Cardiac muscle cell (in vitro differentiated cells and primary cell): ENCODE measurements at regions not wholly inside any gene's neighbourhood (a gene's known extent, or its start where the extent isn't known, plus 50 kb on each side); places are given as distances from the start of the nearest gene placed in this dataset.

ENCODE experiments used
- DNase-seq, 2 donors: peaks; one replicate each; pipeline versions ENCODE4 v3.0.0 to v3.0.0-alpha.2; 2010 to 2017; ENCODE audit warnings: low read depth in 1 of 2, low spot score in 1 of 2
- H3K27ac ChIP-seq: fragments of 200-600 bp; sonication (generic); 2 replicates; pipeline ENCODE4 v1.5.1; 2016
- H3K27me3 ChIP-seq: fragments of 200-600 bp; sonication (generic); 2 replicates; pipeline ENCODE4 v1.6.0; 2016; ENCODE audit warnings: control low read depth
- H3K36me3 ChIP-seq: fragments of 200-600 bp; sonication (generic); 2 replicates; pipeline ENCODE4 v1.5.1; 2016; ENCODE audit warnings: control low read depth
- H3K4me1 ChIP-seq: fragments of 200-600 bp; sonication (generic); 2 replicates; pipeline ENCODE4 v1.8.1; 2017; ENCODE audit warnings: low read depth, mild to moderate bottlenecking, mixed run types
- H3K4me3 ChIP-seq: fragments of 200-600 bp; sonication (generic); 2 replicates; pipeline ENCODE4 v1.5.1; 2016; ENCODE audit warnings: mild to moderate bottlenecking
- H3K9me3 ChIP-seq: fragments of 200-600 bp; sonication (generic); 2 replicates; pipeline ENCODE4 v1.5.1; 2017; ENCODE audit warnings: low read depth, mild to moderate bottlenecking, control low read depth
- TF ChIP-seq, protein P1 (sequence below): IDR thresholded peaks from 2 replicates; pipeline ENCODE4 v1.5.1; 2012; ENCODE audit warnings: low read depth, mild to moderate bottlenecking, low read length

DNA sequence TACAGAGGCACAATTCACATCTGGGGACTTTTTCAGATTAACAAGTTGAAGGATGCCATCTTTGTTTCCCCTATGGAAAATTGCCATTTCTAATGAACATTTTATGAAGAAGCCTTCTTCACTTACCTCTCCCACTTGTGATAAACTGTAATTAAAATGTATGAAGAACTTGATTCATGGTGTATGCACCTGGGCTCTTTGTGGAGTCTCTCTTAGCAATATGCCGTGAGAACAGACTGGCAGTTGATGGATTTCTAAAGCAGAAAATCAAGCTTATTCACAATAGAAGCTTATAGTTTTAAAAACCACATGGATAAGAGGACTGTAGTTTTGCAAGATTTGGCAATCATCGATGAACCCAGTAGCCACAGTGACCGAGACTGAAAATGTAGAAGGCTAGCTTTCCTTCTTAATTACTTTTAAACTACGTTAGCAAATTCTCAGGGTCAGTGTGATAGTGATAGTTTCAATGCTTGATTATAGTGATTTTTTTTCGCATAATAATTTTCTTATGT, 270.6 kb downstream of the PRL start:
- Histone ChIP-seq H3K4me3 (no peak overlapping the region), H3K4me1 (peaks cover 24% of the 10 kb centered on the region), H3K36me3 (no peaks in the 10 kb centered on the region), H3K27me3 (no peaks in the 10 kb centered on the region), H3K9me3 (no peaks in the 10 kb centered on the region), H3K27ac (peak overlapping the region; percentile 18)
- peak in 1 of 2 donors; percentile 43 for DNase-seq
- TF ChIP-seq, protein P1, sequence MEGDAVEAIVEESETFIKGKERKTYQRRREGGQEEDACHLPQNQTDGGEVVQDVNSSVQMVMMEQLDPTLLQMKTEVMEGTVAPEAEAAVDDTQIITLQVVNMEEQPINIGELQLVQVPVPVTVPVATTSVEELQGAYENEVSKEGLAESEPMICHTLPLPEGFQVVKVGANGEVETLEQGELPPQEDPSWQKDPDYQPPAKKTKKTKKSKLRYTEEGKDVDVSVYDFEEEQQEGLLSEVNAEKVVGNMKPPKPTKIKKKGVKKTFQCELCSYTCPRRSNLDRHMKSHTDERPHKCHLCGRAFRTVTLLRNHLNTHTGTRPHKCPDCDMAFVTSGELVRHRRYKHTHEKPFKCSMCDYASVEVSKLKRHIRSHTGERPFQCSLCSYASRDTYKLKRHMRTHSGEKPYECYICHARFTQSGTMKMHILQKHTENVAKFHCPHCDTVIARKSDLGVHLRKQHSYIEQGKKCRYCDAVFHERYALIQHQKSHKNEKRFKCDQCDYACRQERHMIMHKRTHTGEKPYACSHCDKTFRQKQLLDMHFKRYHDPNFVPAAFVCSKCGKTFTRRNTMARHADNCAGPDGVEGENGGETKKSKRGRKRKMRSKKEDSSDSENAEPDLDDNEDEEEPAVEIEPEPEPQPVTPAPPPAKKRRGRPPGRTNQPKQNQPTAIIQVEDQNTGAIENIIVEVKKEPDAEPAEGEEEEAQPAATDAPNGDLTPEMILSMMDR: no peak

DNA sequence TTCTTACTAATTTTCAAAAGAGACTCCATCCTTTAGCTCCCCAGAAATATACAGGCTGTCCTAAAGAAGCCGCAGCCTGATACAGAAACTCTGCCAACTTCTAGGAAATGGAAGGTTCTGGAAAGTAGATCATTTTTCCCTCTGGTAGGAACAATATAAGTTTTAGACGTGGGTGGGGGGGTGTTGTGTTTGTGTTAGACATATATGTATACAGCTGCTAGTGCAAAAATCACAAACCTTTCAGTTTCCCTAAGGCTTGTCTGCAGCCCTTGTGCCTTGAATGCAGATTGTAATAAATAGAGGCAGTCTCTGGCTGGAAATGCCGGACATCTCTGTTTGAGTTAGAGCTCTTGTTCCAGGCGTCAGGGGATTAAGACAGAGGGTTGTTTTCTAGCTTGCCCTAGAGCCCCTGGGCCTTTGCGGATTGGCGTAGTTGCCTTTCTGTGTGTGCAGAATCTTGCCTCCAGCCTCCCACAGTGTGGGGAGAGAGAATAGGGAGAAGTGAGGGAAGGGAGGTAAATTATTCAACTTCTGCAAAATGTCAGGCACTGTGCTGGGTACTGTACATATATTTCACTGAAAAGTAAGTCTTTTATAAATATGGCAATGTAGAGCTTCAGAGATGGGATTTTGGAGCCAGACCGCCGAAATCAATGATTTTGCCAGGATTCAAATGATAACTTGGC, 269.7 kb downstream of the PRL start:
- no peak for DNase-seq
- Histone ChIP-seq H3K4me1 (peaks cover 24% of the 10 kb centered on the region), H3K36me3 (no peaks in the 10 kb centered on the region), H3K27me3 (no peaks in the 10 kb centered on the region), H3K27ac (no peak overlapping the region), H3K9me3 (no peaks in the 10 kb centered on the region), H3K4me3 (no peak overlapping the region)
- TF ChIP-seq, protein P1: no peak

DNA sequence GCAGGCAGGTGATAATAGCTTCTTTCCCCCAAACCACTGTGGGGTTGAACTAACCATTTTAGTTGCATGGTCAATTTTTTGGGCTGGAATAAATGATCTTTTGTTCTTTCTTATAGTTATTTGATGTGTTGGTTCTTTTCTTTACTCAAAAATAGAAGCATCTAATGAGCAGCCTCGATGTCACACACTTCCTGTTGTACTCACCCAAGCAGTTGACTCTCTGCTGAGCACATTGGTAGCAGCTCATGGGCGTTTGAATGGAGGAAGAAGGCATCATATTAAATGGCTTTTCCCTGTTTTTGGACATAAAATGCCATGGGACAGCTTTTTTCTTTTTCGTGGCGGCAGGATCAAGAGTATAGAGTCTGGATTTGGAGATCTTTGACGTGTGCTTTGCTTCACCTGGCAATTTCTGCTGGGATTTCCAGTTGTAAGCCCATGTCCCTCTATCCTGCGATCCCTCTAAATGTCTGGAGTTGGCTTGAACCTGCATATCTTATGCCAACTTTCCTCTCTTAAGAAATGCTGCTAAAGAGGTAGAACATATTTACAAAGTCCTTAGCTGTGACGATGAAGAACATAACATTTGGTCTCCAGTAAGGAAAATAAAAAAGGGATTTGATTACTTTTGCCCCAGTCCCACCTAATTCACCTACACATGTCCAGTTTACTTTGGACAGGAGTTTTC, 268.3 kb downstream of the PRL start:
- Histone ChIP-seq H3K4me3 (no peak overlapping the region), H3K4me1 (peaks cover 24% of the 10 kb centered on the region), H3K27me3 (no peaks in the 10 kb centered on the region), H3K27ac (no peak overlapping the region), H3K36me3 (no peaks in the 10 kb centered on the region), H3K9me3 (no peaks in the 10 kb centered on the region)
- no peak for DNase-seq
- TF ChIP-seq, protein P1: no peak

DNA sequence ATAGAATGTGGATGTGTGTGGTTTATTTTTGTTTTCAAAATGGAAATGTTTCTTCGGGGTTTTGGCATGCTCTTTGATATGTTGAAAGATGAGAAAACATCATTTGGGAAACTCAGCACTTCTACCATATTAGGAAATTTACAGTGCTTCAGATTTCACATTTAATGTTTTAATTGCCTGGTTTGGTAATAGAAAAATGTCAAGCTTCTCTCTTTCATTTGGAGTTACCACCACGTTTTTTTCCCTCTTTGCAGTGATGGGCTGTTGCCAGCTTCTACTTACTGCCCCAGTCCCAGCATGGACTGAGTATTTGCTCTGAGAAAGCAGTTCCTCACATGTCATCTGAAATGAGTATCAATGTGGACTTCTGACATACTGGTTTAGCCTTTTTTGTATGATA, 267.7 kb downstream of the PRL start:
- TF ChIP-seq, protein P1: no peak
- Histone ChIP-seq H3K27me3 (no peaks in the 10 kb centered on the region), H3K36me3 (no peaks in the 10 kb centered on the region), H3K9me3 (no peaks in the 10 kb centered on the region), H3K27ac (peak overlapping the region; percentile 47), H3K4me1 (peaks cover 19% of the 10 kb centered on the region), H3K4me3 (no peak overlapping the region)
- DNase-seq: peak in 1 of 2 donors; percentile 42

DNA sequence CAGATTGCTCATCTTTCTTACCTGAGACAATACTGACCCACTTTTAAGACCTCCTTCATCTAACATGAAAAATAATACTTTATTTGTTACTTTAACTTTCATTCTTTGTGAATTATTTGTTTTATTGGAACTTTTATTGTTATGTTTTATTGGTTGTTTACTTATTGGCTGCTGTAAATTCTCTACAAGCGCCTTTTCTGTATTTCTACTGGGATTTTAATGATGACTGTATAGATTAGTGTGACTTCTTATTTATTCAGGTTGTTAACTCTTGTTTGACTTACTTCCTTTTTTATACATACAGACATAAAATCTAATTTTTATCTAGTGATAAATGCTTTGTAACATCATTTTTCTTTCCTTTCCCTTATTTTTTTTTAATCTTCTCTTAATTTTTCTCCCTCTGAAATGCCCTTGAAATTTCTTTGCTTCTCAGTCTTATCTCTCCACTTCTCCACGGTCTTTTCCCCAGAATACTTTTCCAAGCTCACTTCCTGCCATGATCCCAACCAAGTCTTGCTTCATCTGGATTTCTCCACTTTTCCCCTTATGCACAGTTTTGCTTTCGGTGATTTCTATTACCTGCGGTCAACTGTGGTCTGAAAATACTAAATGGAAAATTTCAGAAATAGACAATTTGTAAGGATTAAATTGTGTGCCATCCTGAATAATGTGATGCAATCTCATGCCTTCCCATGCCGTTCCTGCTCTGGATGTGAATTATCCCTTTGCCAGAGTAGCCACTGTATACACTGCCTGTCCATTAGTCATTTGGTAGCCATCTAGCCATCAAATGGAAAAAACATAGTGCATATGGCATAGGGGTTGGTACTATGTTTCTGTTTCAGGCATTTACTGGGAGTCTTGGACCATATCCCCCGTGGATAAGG, 265.9 kb downstream of the PRL start:
- H3K4me1 ChIP-seq: peaks cover 18% of the 10 kb centered on the region
- peak in 1 of 2 donors; percentile 61 for DNase-seq
- H3K9me3 ChIP-seq: no peaks in the 10 kb centered on the region
- H3K36me3 ChIP-seq: no peaks in the 10 kb centered on the region
- no peaks in the 10 kb centered on the region for H3K27me3 ChIP-seq
- no peak overlapping the region for H3K27ac ChIP-seq
- TF ChIP-seq, protein P1: no peak
- no peak overlapping the region for H3K4me3 ChIP-seq
